ENCODE measurements at regions not wholly inside any gene's neighbourhood (a gene's known extent, or its start where the extent isn't known, plus 50 kb on each side); places are given as distances from the start of the nearest gene placed in this dataset.

DNA sequence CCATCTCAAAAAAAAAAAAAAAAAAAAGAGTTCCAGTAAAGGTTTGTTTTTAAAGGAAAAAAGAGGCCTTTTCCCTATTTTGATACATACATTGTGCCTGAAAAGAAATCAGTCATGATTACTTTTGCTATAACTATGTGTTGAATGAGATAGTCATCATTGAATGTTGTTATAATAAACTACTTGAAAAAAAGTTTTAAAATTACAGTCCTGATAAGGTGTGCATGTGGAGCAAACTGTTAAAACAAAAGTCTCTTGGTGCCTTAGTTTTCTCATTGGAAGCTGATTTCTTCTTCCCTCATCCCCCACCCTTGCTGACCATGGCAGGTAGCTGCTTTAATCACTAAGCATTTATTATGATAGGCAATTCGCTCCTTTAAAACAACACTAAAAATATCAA, 172.3 kb upstream of the TBCA start:
- no peaks in the 10 kb centered on the region for H3K36me3 ChIP-seq (ENCODE audit: insufficient read depth, low read depth, low read length)
- no peaks in the 10 kb centered on the region for H3K9me3 ChIP-seq (ENCODE audit: insufficient read depth, low read depth, low read length)
- peaks cover 31% of the 10 kb centered on the region for H3K27me3 ChIP-seq (ENCODE audit: insufficient read depth, low read length)
- no peaks in the 10 kb centered on the region for H3K4me1 ChIP-seq (ENCODE audit: insufficient read depth, low read length)
- no peak overlapping the region for H3K27ac ChIP-seq (ENCODE audit: low read length)
- H3K4me3 ChIP-seq (ENCODE audit: low read length) = no peak overlapping the region
- no peak overlapping the region for H3K9ac ChIP-seq (ENCODE audit: low read depth, low read length)

DNA sequence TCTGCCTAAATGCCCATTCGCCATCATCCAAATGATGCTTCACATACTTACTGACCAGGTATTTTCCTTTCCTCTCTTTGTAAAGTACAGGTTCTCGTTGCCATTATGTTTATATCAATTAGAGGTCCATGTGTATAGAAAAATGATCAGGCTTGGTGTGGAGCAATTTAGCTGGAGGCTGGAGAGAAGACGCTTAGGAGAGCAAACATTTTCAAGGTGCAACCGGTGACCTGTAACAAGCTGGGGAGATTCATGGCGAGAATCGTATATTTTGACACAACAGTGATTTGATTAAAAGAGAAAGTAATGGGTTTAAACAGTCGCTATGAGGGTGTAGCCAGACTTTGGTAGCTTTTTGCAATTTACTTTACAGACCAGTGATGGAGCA, 170.9 kb upstream of the TBCA start:
- Histone ChIP-seq H3K9me3 (ENCODE audit: insufficient read depth, low read depth, low read length) (no peaks in the 10 kb centered on the region), H3K4me1 (ENCODE audit: insufficient read depth, low read length) (no peaks in the 10 kb centered on the region), H3K4me3 (ENCODE audit: low read length) (no peak overlapping the region)

DNA sequence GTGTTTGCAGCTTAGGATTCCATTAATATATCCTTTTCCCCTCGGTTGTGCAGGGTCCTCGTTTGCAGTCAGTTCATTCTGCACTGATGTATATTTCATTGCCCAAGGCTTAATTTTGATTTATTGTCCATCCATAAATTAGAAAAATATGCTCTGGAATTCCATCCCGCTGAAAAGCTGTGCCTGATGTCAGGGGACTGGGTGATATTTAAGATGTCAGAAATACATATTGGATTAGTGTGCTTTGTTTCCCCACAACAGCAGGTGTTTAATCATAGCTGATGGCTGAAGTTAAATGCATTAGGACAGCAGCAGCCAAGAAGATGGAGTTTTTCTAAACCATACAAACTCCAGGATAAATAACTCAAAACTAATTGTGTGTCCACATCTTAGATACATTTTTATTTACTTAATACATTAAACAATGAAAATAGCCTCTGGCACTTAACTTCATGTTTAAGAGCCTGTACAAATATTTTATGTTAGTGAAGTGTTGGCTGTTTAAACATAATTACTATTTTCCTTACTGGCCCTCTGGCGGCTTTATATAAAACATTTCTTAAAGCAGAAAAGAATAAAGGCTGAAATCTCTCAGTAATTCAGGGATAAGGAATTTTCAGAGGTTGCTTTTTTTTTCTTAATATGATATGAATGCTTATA, 170.4 kb upstream of the TBCA start:
- Histone ChIP-seq H3K36me3 (ENCODE audit: insufficient read depth, low read depth, low read length) (no peaks in the 10 kb centered on the region), H3K4me3 (ENCODE audit: low read length) (no peak overlapping the region), H3K27me3 (ENCODE audit: insufficient read depth, low read length) (peaks cover 17% of the 10 kb centered on the region), H3K9me3 (ENCODE audit: insufficient read depth, low read depth, low read length) (no peaks in the 10 kb centered on the region), H3K4me1 (ENCODE audit: insufficient read depth, low read length) (no peaks in the 10 kb centered on the region), H3K27ac (ENCODE audit: low read length) (no peak overlapping the region), H3K9ac (ENCODE audit: low read depth, low read length) (no peak overlapping the region)

More for the DNA sequence above, 170.9 kb upstream of the TBCA start:
- H3K27me3 ChIP-seq (ENCODE audit: insufficient read depth, low read length) = peaks cover 23% of the 10 kb centered on the region
- no peaks in the 10 kb centered on the region for H3K36me3 ChIP-seq (ENCODE audit: insufficient read depth, low read depth, low read length)
- H3K9ac ChIP-seq (ENCODE audit: low read depth, low read length) = no peak overlapping the region
- H3K27ac ChIP-seq (ENCODE audit: low read length) = no peak overlapping the region

DNA sequence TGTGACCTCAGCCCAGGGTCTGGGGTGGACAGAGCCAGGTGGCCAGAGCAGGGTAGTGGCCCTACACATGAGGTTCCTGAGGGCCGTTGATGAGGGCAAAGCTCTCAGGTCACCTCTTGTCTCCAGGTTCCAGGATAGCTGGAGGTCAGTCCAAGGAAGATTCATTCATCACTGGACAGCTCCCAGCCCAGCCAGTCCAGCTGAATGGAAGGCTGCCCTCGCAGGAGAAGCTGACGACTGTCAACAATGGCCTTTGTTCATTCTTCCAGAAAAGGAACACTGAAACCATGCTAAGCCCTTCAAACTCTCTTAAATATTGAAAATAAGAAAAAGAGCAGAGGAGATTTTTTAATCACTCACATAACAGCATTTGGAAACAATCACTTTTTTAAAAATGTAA, 169.7 kb upstream of the TBCA start:
- H3K36me3 ChIP-seq (ENCODE audit: insufficient read depth, low read depth, low read length) = no peaks in the 10 kb centered on the region
- H3K4me3 ChIP-seq (ENCODE audit: low read length) = no peak overlapping the region
- no peaks in the 10 kb centered on the region for H3K4me1 ChIP-seq (ENCODE audit: insufficient read depth, low read length)
- no peak overlapping the region for H3K27ac ChIP-seq (ENCODE audit: low read length)
- H3K9ac ChIP-seq (ENCODE audit: low read depth, low read length) = no peak overlapping the region
- H3K27me3 ChIP-seq (ENCODE audit: insufficient read depth, low read length) = peaks cover 16% of the 10 kb centered on the region
- H3K9me3 ChIP-seq (ENCODE audit: insufficient read depth, low read depth, low read length) = no peaks in the 10 kb centered on the region

DNA sequence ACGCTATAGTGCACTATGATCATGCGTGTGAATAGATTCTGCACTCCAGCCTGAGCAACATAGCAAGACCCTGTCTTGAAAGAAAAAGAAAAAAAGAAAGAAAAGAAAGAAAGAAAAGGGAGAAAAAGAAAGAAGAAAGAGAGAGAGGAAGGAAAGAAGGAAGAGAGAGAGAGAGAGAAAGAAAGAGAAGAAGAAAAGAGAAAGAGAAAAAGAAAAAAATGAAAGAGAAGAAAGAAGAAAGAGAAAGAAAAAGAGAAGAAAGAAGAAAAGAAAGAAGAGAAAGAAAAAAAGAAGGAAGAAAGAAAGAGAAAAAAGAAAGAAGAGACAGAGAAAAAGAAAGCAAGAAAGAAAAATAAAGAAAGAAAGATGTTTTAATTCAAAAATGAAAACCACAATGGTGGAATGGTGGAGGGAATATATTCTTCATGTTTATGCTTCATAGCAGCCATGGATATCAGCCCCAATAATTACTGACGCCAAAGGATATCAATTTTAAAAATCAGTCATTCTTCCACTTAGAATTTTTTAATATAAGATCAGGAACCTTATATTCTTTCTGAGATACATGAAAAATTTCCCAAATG, 168.7 kb upstream of the TBCA start:
- Histone ChIP-seq H3K9me3 (ENCODE audit: insufficient read depth, low read depth, low read length) (no peaks in the 10 kb centered on the region), H3K4me3 (ENCODE audit: low read length) (no peak overlapping the region), H3K4me1 (ENCODE audit: insufficient read depth, low read length) (no peaks in the 10 kb centered on the region), H3K9ac (ENCODE audit: low read depth, low read length) (no peak overlapping the region), H3K36me3 (ENCODE audit: insufficient read depth, low read depth, low read length) (no peaks in the 10 kb centered on the region), H3K27me3 (ENCODE audit: insufficient read depth, low read length) (peaks cover 11% of the 10 kb centered on the region), H3K27ac (ENCODE audit: low read length) (no peak overlapping the region)

DNA sequence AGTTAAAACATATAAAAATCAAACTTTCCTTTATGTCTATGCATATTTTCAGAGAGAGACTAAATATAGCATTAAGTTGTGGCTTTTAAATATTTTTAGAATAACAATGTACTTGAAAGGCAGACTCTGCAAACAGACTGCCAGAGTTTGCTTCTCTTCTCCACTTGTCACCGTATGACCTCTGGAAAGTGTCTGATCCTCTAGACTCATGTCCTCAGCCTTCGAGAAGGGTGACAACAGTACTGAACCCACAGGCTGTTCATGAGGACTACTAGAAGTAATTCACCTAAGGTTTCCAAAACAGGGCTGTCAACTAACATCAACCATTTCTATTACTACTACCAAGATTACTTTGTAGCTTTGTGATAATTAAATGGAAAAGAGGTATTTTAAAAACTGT, 167.7 kb upstream of the TBCA start:
- Histone ChIP-seq H3K4me1 (ENCODE audit: insufficient read depth, low read length) (no peaks in the 10 kb centered on the region), H3K9me3 (ENCODE audit: insufficient read depth, low read depth, low read length) (no peaks in the 10 kb centered on the region), H3K4me3 (ENCODE audit: low read length) (no peak overlapping the region), H3K27ac (ENCODE audit: low read length) (no peak overlapping the region), H3K27me3 (ENCODE audit: insufficient read depth, low read length) (0 out of 2 replicates have a peak, but pooled peaks cover under 1% of the 10 kb centered on the region), H3K9ac (ENCODE audit: low read depth, low read length) (no peak overlapping the region), H3K36me3 (ENCODE audit: insufficient read depth, low read depth, low read length) (no peaks in the 10 kb centered on the region)

DNA sequence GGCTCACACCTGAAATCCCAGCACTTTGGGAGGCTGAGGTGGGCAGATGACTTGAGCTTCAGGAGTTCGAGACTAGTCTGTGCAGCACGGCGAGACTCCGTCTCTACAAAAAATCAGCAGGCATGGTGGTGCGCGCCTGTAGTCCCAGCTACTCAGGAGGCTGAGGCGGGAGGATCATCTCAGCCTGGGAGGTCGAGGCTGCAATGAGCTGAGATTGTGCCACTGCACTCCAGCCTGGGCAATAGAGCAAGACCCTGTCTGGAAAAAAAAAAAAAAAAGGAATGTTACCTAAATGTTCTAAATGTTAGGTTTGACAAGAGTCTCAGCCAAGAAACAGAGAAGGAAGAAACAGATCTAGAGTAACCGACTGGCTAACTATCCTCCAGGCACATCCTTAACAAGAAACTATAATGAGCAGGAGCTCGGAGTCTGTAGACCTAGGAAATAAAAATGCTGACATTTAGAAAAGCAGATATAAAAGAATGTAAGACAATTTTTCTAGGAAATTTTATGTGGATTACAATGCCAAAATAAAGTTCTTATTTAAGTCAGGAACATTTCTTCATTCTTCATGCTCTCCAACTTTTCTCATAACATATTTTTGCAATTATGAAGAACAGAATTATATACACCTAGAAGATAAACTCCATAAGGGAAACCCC, 166.6 kb upstream of the TBCA start:
- no peaks in the 10 kb centered on the region for H3K9me3 ChIP-seq (ENCODE audit: insufficient read depth, low read depth, low read length)
- no peak overlapping the region for H3K27ac ChIP-seq (ENCODE audit: low read length)
- H3K27me3 ChIP-seq (ENCODE audit: insufficient read depth, low read length) = peaks cover 8% of the 10 kb centered on the region; the same call in 1 of the 2 replicates
- H3K4me3 ChIP-seq (ENCODE audit: low read length) = no peak overlapping the region
- no peak overlapping the region for H3K9ac ChIP-seq (ENCODE audit: low read depth, low read length)
- no peaks in the 10 kb centered on the region for H3K36me3 ChIP-seq (ENCODE audit: insufficient read depth, low read depth, low read length)
- H3K4me1 ChIP-seq (ENCODE audit: insufficient read depth, low read length) = no peaks in the 10 kb centered on the region

DNA sequence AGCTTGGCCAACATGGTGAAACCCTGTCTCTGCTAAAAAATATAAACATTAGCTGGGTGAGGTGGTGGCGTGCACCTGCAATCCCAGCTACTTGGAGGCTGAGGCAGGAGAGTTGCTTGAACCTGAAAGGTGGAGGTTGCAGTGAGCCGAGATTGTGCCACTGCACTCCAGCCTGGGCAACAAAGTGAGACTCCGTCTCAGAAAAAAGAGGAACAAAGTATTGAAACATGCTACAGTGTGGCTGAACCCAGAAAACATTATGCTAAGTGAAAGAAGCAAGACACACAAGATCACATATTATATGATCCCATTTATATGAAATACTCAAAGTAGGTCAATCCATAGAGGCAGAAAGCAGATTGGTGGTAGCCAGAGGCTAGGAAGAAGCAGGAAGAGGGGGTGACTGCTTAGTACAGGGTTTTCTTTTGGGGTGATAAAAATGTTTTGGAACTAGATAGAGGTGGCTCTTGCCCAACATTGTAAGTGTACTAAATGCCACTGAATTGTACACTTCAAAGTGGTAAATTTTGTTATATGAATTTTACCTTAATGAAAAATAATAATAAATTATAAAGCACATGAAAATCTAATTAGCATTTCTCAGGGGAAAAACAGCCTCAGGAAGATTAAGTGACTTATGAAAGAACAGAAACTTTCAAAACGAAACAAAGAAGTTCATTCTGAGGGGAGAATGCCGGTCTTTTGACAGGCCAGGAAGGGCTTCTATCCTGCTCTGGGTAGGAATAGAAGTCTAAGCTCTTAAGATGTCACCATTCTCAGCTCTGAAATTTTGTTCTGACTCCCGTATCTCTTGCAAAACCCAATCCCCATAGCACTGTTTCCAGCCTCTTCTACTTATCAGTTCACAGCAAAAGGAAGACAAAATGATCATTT, 161.1 kb upstream of the TBCA start:
- peaks cover 8% of the 10 kb centered on the region for H3K27me3 ChIP-seq (ENCODE audit: insufficient read depth, low read length)
- no peaks in the 10 kb centered on the region for H3K4me1 ChIP-seq (ENCODE audit: insufficient read depth, low read length)
- no peak overlapping the region for H3K27ac ChIP-seq (ENCODE audit: low read length)
- no peaks in the 10 kb centered on the region for H3K36me3 ChIP-seq (ENCODE audit: insufficient read depth, low read depth, low read length)
- no peak overlapping the region for H3K9ac ChIP-seq (ENCODE audit: low read depth, low read length)
- no peaks in the 10 kb centered on the region for H3K9me3 ChIP-seq (ENCODE audit: insufficient read depth, low read depth, low read length)
- H3K4me3 ChIP-seq (ENCODE audit: low read length) = no peak overlapping the region

DNA sequence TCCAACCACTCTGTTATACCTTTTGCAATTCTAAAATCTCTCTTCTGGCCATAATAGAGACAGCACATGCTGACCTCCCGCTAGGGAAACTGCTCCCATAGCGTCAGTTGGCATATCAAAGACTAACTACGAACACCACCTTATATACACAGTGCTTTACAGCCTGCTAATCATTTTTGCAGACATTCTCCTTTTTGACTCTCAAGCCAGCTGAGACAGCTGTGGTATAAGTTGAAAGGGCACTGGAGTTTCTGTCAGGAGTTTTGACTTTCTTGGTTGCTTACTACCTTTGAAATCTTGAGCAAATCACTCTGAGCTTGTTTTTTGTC, 160.2 kb upstream of the TBCA start:
- Histone ChIP-seq H3K9ac (ENCODE audit: low read depth, low read length) (no peak overlapping the region), H3K36me3 (ENCODE audit: insufficient read depth, low read depth, low read length) (no peaks in the 10 kb centered on the region), H3K27ac (ENCODE audit: low read length) (no peak overlapping the region)

DNA sequence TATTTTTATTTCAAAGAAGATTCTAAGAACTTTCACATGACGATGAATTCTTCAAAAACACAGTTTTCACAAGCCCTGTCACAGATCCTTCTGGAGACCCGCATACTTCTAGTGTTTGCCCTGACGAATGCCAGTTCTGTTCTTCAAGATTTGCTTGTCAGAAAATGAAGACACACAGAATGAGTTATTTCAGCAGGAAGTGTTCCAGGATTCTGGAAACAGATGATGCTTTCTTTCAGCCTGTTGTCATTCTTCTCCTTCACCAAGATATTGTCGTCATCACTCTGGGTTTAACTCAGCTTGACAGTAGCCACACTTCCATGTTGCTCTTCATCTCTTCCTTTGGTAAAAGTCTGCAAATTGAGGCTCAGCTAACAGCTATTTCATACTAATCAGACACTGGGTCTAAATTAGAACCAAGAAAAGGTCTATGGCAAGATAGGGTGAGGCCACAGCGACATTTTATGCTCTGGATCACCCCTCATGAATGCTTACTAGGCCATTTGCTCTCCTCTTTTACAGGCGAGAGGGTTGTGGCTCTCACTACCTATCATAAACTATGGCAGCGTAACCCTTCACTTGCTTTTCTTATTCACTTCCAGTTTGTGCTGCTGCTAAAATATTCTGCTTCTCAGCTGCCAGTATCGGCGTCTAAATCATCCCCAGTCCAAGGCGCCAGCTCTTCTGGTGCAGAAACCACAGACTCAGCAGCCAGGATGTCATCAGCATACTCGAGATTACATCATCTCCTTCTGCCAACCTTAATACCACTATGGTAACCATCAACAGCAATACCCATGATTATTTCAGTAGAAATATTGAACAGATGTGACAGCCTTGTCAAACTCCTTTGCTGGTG, 159.6 kb upstream of the TBCA start:
- Histone ChIP-seq H3K9me3 (ENCODE audit: insufficient read depth, low read depth, low read length) (no peaks in the 10 kb centered on the region), H3K27ac (ENCODE audit: low read length) (no peak overlapping the region), H3K36me3 (ENCODE audit: insufficient read depth, low read depth, low read length) (no peaks in the 10 kb centered on the region), H3K4me1 (ENCODE audit: insufficient read depth, low read length) (no peaks in the 10 kb centered on the region), H3K9ac (ENCODE audit: low read depth, low read length) (no peak overlapping the region), H3K4me3 (ENCODE audit: low read length) (no peak overlapping the region), H3K27me3 (ENCODE audit: insufficient read depth, low read length) (peaks cover 13% of the 10 kb centered on the region)

More for the DNA sequence above, 160.2 kb upstream of the TBCA start:
- no peaks in the 10 kb centered on the region for H3K4me1 ChIP-seq (ENCODE audit: insufficient read depth, low read length)
- H3K9me3 ChIP-seq (ENCODE audit: insufficient read depth, low read depth, low read length) = no peaks in the 10 kb centered on the region
- peaks cover 13% of the 10 kb centered on the region for H3K27me3 ChIP-seq (ENCODE audit: insufficient read depth, low read length)
- H3K4me3 ChIP-seq (ENCODE audit: low read length) = no peak overlapping the region

DNA sequence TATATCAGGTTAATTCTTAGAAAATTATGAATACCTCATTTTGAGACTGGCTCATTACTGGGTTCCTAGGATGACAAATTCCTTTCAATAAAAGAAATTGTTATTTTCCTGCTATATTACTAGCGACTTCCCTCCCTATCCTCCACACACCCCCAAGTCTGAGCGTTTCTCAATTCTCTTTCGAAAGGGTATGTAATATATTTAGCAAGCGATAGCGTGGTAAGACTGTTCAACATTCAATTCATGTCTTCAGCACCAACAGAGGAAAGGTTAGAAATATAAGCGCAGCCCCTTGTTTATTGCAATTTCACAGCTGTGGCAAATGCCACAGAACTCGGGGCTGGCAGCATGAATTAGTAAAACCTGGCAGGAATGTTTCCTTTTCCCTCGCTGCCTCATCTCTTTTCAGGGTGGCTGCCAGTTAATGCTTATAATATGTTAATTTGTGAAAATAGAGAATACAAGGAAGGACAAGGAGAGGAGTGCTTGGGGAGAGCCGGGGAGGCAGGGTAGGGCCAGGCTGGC, 152.7 kb upstream of the TBCA start:
- Histone ChIP-seq H3K4me3 (ENCODE audit: low read length) (no peak overlapping the region), H3K36me3 (ENCODE audit: insufficient read depth, low read depth, low read length) (no peaks in the 10 kb centered on the region), H3K4me1 (ENCODE audit: insufficient read depth, low read length) (peaks cover 14% of the 10 kb centered on the region; the same call in 1 of the 2 replicates), H3K27ac (ENCODE audit: low read length) (no peak overlapping the region), H3K27me3 (ENCODE audit: insufficient read depth, low read length) (peaks cover 5% of the 10 kb centered on the region; the same call in 1 of the 2 replicates), H3K9me3 (ENCODE audit: insufficient read depth, low read depth, low read length) (no peaks in the 10 kb centered on the region), H3K9ac (ENCODE audit: low read depth, low read length) (no peak overlapping the region)
